Naive thymus-derived CD8-positive, alpha-beta T cell (primary cell): ENCODE measurements at regions not wholly inside any gene's neighbourhood (a gene's known extent, or its start where the extent isn't known, plus 50 kb on each side); places are given as distances from the start of the nearest gene placed in this dataset.

ENCODE experiments used
- ATAC-seq, 2 donors: fragments of 150-1000 bp; cut with Tn5 transposase in 1 of 2; sonication (Bioruptor Pico), chemical (Tn5 transposase) in 1 of 2; 1 replicate in 1 of 2; 2 replicates in 1 of 2; pipeline ENCODE4 v1.10.0; 2021; ENCODE audit warnings: mild to moderate bottlenecking in 2 of 2, moderate library complexity in 2 of 2
- POLR2A ChIA-PET: fragments of 350-600 bp; sonication (Branson Sonifier 250); formaldehyde crosslinking; loops from one replicate; lab custom pipeline; 2021; ENCODE audit warnings: antibody characterized with exemption; lab: Charles Lee
- DNase-seq, 10 donors: peaks; one replicate each; pipeline versions ENCODE4 v3.0.0 to v3.0.0-alpha.2; 2020 to 2022
- H3K27ac Mint-ChIP-seq, 10 donors: one replicate each; pipeline ENCODE4 v1.8.0; 2020 to 2022; ENCODE audit warnings: mild to moderate bottlenecking in 10 of 10, mixed read lengths in 10 of 10, moderate library complexity in 4 of 10, inconsistent platforms in 1 of 10
- H3K27me3 Mint-ChIP-seq, 5 donors: one replicate each; pipeline ENCODE4 v1.8.0; 2021 to 2022; ENCODE audit warnings: mixed read lengths in 5 of 5
- H3K36me3 Mint-ChIP-seq, 3 donors: one replicate each; pipeline ENCODE4 v1.8.0; 2020 to 2022; ENCODE audit warnings: mixed read lengths in 3 of 3, mild to moderate bottlenecking in 2 of 3, inconsistent platforms in 1 of 3
- H3K4me1 Mint-ChIP-seq, 4 donors: one replicate each; pipeline ENCODE4 v1.8.0; 2021 to 2022; ENCODE audit warnings: mixed read lengths in 4 of 4
- H3K4me3 Mint-ChIP-seq, 10 donors: one replicate each; pipeline ENCODE4 v1.8.0; 2020 to 2022; ENCODE audit warnings: mild to moderate bottlenecking in 10 of 10, mixed read lengths in 10 of 10, moderate library complexity in 6 of 10, inconsistent platforms in 1 of 10
- H3K9me3 Mint-ChIP-seq, 9 donors: one replicate each; pipeline ENCODE4 v1.8.0; 2020 to 2022; ENCODE audit warnings: mixed read lengths in 9 of 9, mild to moderate bottlenecking in 3 of 9, inconsistent platforms in 1 of 9, moderate library complexity in 1 of 9

DNA sequence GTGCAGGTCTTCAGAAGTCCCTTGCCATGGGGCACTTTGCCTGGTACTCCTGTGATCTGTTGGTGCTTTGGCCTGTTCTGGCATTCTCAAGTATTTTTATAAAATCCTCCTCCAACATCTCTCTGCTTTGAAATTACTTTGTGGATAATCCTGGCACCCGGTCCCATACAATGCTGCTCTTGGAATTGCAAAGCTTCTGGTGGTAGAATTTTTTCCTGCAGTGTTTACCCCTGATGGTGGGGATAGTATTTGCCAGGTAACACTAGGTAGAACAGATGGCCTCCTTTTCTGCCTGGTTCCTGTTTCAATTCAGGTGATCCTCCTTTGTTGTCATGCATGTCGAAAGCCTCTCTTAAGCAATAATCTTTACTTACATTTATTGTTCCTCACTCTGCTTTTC is 109.8 kb upstream of the ATP10B start:
- POLR2A ChIA-PET: no interaction called here
- H3K4me3 Mint-ChIP-seq: no peak overlapping the region

DNA sequence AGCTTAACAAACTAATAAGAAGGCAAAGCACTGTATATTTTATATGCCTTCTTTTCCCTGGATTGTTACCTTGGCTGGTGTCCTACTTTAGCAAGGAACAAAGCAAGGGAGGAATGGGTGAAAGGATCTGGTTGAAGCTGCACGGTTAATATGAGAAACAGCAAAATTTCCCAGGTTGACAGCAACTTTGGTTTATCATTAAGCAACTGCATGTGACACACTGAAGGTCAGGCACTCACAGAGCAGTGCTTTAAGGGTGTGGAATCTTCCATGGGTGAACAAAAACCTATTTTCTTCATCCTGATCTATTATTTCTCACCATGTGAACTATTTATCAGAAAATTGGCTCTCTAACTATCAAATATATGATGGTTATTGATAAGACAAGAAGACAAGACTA is 109.0 kb upstream of the ATP10B start:
- H3K4me3 Mint-ChIP-seq: no peak overlapping the region
- DNase-seq (no peak), ATAC-seq (no peak)
- peaks cover 0 to 8% (median 5%) of the 10 kb centered on the region in 5 donors for H3K27me3 Mint-ChIP-seq
- H3K4me1 Mint-ChIP-seq: no peaks in the 10 kb centered on the region
- H3K9me3 Mint-ChIP-seq: peaks cover 0 to 2% (median 0%) of the 10 kb centered on the region in 9 donors
- H3K27ac Mint-ChIP-seq: no peak overlapping the region
- POLR2A ChIA-PET: no interaction called here
- H3K36me3 Mint-ChIP-seq: no peaks in the 10 kb centered on the region

More for the DNA sequence above, 109.8 kb upstream of the ATP10B start:
- Mint-ChIP-seq H3K4me1 (no peaks in the 10 kb centered on the region), H3K9me3 (peaks cover 0 to 2% (median 0%) of the 10 kb centered on the region in 9 donors), H3K27me3 (peaks cover 0 to 8% (median 5%) of the 10 kb centered on the region in 5 donors), H3K27ac (no peak overlapping the region), H3K36me3 (no peaks in the 10 kb centered on the region)
- DNase-seq: no peak
- no peak for ATAC-seq

DNA sequence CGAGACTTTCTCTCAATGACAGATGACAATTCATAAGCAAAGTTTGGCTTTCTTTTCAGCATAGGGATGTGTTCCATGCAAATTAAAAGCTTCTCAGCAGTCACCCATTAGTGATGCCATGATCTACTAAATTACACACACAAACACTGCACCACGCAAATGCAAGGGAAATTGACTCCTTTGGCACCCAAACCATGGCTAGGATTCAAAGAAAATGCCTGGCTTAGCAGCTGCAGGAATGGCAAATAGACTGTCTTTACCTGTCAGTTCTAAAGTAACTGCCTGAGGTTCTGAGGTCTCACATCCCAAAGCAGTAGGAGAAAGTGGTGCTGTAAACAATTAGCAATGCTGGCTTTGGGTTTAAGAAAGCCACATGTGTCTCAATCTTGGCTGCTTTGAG is 108.6 kb upstream of the ATP10B start:
- no peak for ATAC-seq
- H3K27ac Mint-ChIP-seq: no peak overlapping the region
- peaks cover 0 to 8% (median 5%) of the 10 kb centered on the region in 5 donors for H3K27me3 Mint-ChIP-seq
- H3K4me3 Mint-ChIP-seq: no peak overlapping the region
- peaks cover 0 to 2% (median 0%) of the 10 kb centered on the region in 9 donors for H3K9me3 Mint-ChIP-seq
- no peaks in the 10 kb centered on the region for H3K36me3 Mint-ChIP-seq
- no peaks in the 10 kb centered on the region for H3K4me1 Mint-ChIP-seq
- no peak for DNase-seq
- POLR2A ChIA-PET: no interaction called here

DNA sequence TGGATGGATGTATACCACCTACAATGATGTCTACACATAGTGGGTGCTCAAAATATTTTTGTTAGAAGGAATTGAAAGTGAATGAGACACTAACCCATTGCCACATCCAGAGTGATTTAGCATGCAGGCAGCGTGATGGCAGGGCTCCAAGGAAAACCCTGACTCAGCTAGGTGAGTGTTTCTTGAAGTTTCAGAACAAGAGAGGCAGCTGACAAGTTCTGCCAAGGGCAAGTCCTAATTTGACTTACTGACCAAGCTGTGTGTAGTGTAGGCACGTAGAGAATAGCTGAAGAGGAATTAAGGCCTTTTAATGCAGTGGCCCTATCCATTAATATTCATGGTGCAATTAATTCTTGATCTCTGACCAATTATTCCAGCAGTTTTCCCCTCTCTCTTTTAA is 107.8 kb upstream of the ATP10B start:
- Mint-ChIP-seq H3K36me3 (no peaks in the 10 kb centered on the region), H3K27me3 (peaks cover 0 to 8% (median 5%) of the 10 kb centered on the region in 5 donors)

DNA sequence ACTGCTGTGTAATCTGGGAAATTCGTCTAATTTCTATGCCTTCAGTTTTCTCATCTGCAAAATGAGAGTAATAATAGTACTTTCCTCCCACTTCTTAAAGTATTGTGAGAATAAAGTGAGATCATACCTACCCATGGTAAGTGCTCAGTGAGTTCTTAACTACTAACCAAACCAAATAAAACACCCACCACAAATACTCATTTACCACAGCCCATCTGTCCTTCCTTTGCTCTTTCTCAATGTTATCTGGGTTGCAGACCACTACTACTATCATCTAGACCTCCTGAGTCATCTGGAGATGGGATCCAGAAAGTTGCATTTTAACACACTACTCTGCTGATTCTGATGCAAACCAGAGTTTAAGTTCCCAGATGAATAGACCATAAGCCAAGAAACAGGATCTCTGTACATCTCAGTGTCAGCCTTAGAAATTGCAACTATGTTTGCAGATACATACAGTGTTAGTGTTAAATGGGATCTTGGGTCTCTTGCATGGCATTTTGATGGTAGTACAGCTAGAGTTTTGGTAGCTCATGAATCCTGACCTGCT is 105.4 kb upstream of the ATP10B start:
- Mint-ChIP-seq H3K4me3 (no peak overlapping the region), H3K27me3 (peaks cover 0 to 8% (median 5%) of the 10 kb centered on the region in 5 donors), H3K27ac (no peak overlapping the region), H3K4me1 (no peaks in the 10 kb centered on the region), H3K36me3 (no peaks in the 10 kb centered on the region), H3K9me3 (peaks cover 0 to 2% (median 0%) of the 10 kb centered on the region in 9 donors)
- ATAC-seq: no peak
- POLR2A ChIA-PET: no interaction called here
- DNase-seq: no peak

More for the DNA sequence above, 107.8 kb upstream of the ATP10B start:
- DNase-seq (no peak), ATAC-seq (no peak)
- Mint-ChIP-seq H3K27ac (no peak overlapping the region), H3K4me1 (no peaks in the 10 kb centered on the region), H3K9me3 (peaks cover 0 to 2% (median 0%) of the 10 kb centered on the region in 9 donors), H3K4me3 (no peak overlapping the region)
- POLR2A ChIA-PET: no interaction called here

DNA sequence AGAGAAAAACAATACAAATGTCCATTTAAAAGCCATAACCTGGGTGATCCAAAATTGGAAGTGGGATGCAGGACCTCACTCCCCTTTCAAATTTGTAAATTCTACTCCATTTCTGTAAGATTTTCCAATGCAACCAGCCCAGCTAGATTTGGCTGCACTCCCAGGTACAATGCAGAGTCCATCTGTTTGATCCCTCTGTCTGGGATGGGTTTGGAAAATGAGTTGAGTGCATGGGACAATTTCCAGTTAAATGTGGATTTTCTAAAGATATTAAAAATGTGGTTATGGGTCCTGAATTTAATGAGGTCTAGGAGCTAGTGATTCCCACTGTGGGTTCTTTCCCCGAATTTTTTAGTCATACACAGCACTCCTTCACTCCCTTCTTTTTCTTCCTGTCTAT is 104.0 kb upstream of the ATP10B start:
- POLR2A ChIA-PET: no interaction called here
- Mint-ChIP-seq H3K36me3 (no peaks in the 10 kb centered on the region), H3K27ac (no peak overlapping the region), H3K9me3 (peaks cover 0 to 2% (median 0%) of the 10 kb centered on the region in 9 donors), H3K27me3 (peaks cover 0 to 7% (median 5%) of the 10 kb centered on the region in 5 donors), H3K4me3 (no peak overlapping the region), H3K4me1 (no peaks in the 10 kb centered on the region)
- DNase-seq (no peak), ATAC-seq (no peak)

DNA sequence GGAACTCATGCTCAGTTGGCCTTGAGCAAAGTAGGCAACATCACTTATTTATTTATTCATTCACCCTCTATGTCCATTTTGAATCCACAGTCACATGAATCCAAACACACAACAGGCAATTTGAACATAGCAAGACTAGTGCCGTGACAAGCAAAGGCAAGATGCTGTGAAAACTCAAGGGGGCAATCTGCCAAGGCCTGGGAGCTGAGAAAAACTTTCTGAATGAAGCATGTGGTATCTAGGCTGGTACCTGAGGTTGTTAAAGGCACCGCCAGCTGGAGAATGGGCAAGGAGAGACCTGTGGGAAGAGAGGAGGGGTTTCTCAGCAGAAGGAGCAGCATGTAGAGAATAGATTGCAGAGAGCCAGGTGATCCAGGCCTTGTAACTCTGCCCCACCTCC is 98.3 kb upstream of the ATP10B start:
- POLR2A ChIA-PET: no interaction called here
- Mint-ChIP-seq H3K4me3 (no peak overlapping the region), H3K9me3 (peaks cover 0 to 8% (median 2%) of the 10 kb centered on the region in 9 donors), H3K4me1 (no peaks in the 10 kb centered on the region), H3K27me3 (peaks cover 0 to 3% (median 0%) of the 10 kb centered on the region in 5 donors), H3K27ac (no peak overlapping the region), H3K36me3 (no peaks in the 10 kb centered on the region)
- ATAC-seq (no peak), DNase-seq (no peak)

DNA sequence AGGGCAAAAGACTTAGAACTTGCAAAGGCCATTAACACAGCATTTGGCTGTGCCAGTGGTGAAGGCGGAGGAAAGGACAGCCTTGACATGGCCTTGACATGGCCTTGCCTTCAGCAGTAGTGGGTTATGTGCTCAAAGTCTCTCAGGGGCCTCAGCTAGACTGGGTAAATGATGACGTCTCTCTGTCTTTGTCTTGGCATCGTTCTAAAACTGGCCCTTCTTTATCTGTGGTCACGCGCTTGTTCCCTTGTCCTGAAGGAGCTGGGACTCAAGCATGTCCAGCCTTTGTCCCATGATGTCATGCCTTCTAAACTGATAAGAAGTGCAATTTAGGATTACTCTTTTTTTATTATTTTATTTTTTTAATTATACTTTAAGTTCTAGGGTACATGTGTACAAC is 88.7 kb upstream of the ATP10B start:
- POLR2A ChIA-PET: no interaction called here
- peaks cover 0 to 7% (median 0%) of the 10 kb centered on the region in 5 donors for H3K27me3 Mint-ChIP-seq
- H3K27ac Mint-ChIP-seq: no peak overlapping the region
- ATAC-seq (no peak), DNase-seq (no peak)
- H3K4me3 Mint-ChIP-seq: no peak overlapping the region
- H3K4me1 Mint-ChIP-seq: no peaks in the 10 kb centered on the region
- no peaks in the 10 kb centered on the region for H3K36me3 Mint-ChIP-seq
- H3K9me3 Mint-ChIP-seq: peaks cover 0 to 15% (median 5%) of the 10 kb centered on the region in 9 donors

DNA sequence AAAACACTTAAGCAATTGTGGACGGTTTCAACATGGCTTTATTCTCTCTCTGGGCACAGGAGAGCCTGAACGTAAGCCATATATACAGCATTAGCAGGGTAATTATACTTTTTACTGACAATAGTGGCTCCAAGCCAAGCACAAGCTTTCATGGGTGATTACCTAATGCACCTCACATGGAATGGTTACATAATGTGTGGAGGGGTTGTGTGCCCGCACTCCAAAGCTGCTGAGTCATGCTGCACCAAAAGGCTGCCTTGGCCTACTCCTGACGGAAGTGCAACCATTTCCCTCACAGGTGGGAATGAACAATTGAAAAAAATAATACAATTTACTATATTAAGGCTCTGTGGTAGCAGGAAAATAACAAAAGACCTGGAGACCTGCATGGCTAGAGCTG is 86.5 kb upstream of the ATP10B start:
- peaks cover 0 to 10% (median 3%) of the 10 kb centered on the region in 9 donors for H3K9me3 Mint-ChIP-seq
- no peak overlapping the region for H3K27ac Mint-ChIP-seq
- no peaks in the 10 kb centered on the region for H3K36me3 Mint-ChIP-seq
- H3K4me1 Mint-ChIP-seq: no peaks in the 10 kb centered on the region
- ATAC-seq: no peak
- POLR2A ChIA-PET: no interaction called here
- H3K27me3 Mint-ChIP-seq: no peaks in the 10 kb centered on the region
- no peak for DNase-seq
- no peak overlapping the region for H3K4me3 Mint-ChIP-seq

DNA sequence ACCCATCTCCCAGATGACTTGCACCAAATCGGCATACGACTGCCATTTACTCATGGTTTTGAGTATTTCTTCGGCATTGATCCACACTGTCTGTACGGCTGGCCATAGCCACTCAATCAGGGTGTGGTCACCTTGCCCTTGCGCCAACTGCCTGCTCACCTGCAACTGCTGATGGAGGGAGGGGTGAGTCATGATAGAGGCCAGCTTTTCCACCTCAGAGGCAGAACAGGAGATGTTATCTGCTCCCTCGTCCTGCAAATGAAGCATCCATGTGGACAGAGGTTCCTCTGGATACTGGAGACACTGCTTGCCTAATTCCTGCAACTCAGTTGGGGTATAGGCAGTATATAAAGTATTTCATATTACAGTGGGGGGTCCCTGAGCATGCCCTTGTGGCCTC is 85.6 kb upstream of the ATP10B start:
- POLR2A ChIA-PET: no interaction called here
- Mint-ChIP-seq H3K4me3 (no peak overlapping the region), H3K9me3 (peaks cover 0 to 10% (median 3%) of the 10 kb centered on the region in 9 donors), H3K27ac (no peak overlapping the region), H3K36me3 (no peaks in the 10 kb centered on the region), H3K4me1 (no peaks in the 10 kb centered on the region), H3K27me3 (no peaks in the 10 kb centered on the region)
- DNase-seq (no peak), ATAC-seq (no peak)

DNA sequence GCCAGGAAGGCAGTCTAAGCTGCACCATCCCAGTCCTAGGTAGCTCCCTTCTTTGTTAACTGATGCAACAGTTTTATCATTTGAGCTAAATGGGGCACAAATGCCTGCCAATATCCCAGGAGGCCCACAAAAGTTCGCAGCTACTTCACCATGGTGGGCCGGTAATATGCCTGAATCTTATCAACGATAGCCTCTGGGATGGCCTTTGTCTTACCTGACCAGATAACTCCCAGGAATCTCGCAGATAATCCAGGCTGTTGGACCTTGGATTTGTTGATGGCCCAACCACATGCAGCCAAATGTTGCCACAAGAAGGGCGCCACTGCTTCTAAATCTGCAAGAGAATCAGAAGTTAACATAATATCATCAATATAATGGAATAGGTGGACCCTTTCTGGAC is 83.8 kb upstream of the ATP10B start:
- Mint-ChIP-seq H3K27me3 (no peaks in the 10 kb centered on the region), H3K4me3 (no peak overlapping the region), H3K27ac (no peak overlapping the region), H3K36me3 (no peaks in the 10 kb centered on the region), H3K9me3 (peaks cover 0 to 10% (median under 1%) of the 10 kb centered on the region in 9 donors), H3K4me1 (no peaks in the 10 kb centered on the region)
- DNase-seq: no peak
- no peak for ATAC-seq
- POLR2A ChIA-PET: no interaction called here

DNA sequence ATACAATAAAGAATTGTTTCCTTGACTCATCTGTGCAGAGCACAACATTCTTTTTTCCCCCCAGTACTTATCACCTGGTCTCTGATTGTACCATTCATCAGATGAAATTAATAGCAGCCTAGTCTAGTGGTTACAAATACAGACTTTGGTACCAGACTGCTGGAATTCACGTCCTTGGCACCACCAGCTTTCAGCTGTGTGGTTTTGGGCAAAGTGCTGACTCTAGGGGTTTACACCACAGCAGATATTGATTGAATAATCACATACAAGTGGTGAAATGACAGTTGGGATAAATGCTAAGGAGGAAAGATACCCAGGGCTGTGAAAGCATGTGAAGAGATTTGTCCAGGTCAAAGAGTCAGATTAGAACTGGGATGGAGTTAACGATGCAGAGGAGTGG is 79.3 kb upstream of the ATP10B start:
- H3K27me3 Mint-ChIP-seq: no peaks in the 10 kb centered on the region
- H3K4me1 Mint-ChIP-seq: no peaks in the 10 kb centered on the region
- H3K27ac Mint-ChIP-seq: no peak overlapping the region
- no peaks in the 10 kb centered on the region for H3K36me3 Mint-ChIP-seq
- DNase-seq (no peak), ATAC-seq (no peak)
- POLR2A ChIA-PET: no interaction called here
- peaks cover 0 to 2% (median 0%) of the 10 kb centered on the region in 9 donors for H3K9me3 Mint-ChIP-seq
- H3K4me3 Mint-ChIP-seq: no peak overlapping the region

DNA sequence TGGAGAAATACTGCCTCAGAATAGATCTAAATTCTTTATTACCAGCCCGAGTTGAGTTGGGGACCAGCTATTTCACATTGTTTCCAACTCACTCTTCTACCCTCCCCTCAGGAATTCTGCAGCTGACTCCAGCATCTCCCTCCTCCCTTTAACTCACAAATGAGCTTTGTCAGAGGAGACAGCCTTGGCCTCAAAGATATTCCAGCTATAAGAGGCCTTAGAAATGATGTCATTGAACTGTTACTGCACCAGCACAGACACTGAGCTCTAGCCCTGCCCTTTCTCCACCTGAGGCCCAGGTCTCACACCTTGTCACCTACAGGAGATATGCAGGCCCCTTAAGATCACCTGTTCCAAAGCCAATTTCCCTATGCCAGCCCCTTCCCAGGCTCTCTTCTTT is 78.4 kb upstream of the ATP10B start:
- POLR2A ChIA-PET: no interaction called here
- Mint-ChIP-seq H3K9me3 (no peaks in the 10 kb centered on the region), H3K27me3 (no peaks in the 10 kb centered on the region), H3K4me3 (no peak overlapping the region), H3K36me3 (no peaks in the 10 kb centered on the region), H3K4me1 (no peaks in the 10 kb centered on the region), H3K27ac (no peak overlapping the region)
- DNase-seq (no peak), ATAC-seq (no peak)

DNA sequence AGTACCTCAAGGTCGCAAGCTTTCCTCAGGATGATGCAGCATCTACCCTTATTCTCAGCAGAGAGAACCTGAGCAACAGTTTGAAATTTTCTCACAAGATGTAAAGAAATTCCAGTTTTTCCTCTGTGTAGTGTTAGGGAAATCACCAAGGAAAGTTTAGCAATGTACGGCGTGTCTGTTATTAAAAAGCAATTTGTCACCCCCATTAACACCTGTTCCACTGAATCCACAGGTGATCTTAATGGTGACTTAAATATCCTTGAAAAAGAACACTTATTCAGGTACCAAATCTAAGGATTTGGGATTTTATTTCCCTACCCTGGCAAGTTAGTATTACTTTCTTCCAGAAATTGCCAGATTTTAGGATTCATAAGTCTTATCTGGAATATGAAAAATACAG is 77.9 kb upstream of the ATP10B start:
- DNase-seq: no peak
- no peak for ATAC-seq
- no peaks in the 10 kb centered on the region for H3K4me1 Mint-ChIP-seq
- no peak overlapping the region for H3K4me3 Mint-ChIP-seq
- H3K27me3 Mint-ChIP-seq: no peaks in the 10 kb centered on the region
- POLR2A ChIA-PET: no interaction called here
- no peak overlapping the region for H3K27ac Mint-ChIP-seq
- H3K36me3 Mint-ChIP-seq: no peaks in the 10 kb centered on the region
- no peaks in the 10 kb centered on the region for H3K9me3 Mint-ChIP-seq
